ENCODE measurements at regions not wholly inside any gene's neighbourhood (a gene's known extent, or its start where the extent isn't known, plus 50 kb on each side); places are given as distances from the start of the nearest gene placed in this dataset.

GRCh38 chr4:179803857-179804256 is 2361.6 kb upstream of the AGA start:
- DNase-seq, result no peak
- no peak overlapping the region for H3K4me3 ChIP-seq (ENCODE audit: low read length)
- no peak overlapping the region for H3K9ac ChIP-seq (ENCODE audit: low read length)
- no peaks in the 10 kb centered on the region for H4K20me1 ChIP-seq (ENCODE audit: insufficient read depth, low read length)
- H3F3A ChIP-seq (ENCODE audit: insufficient read depth, low read length), result no peaks in the 10 kb centered on the region
- no peaks in the 10 kb centered on the region for H3K4me1 ChIP-seq (ENCODE audit: low read length)
- TF ChIP-seq EZH2phosphoT487 (IDR thresholded peaks at IDR 0.05; ENCODE audit: low read length) (no peak), CTCF (IDR thresholded peaks at IDR 0.05; ENCODE audit: low read length) (no peak), EZH2 (optimal IDR thresholded peaks at IDR 0.05; ENCODE audit: low read depth, low read length) (no peak)
- H3K9me3 ChIP-seq (replicated peaks; ENCODE audit: insufficient read depth, low read length), result no peaks in the 10 kb centered on the region; the same call in 1 of the 2 replicates
- no peak overlapping the region for H3K27ac ChIP-seq (ENCODE audit: low read length)
- no peaks in the 10 kb centered on the region for H3K27me3 ChIP-seq (replicated peaks; ENCODE audit: insufficient read depth, low read length)
- H3K4me2 ChIP-seq (ENCODE audit: low read depth, low read length), result no peak overlapping the region
- H3K9me2 ChIP-seq (replicated peaks; ENCODE audit: insufficient read depth, low read length), result no peaks in the 10 kb centered on the region
- no peaks in the 10 kb centered on the region for H3K79me2 ChIP-seq (ENCODE audit: low read length)
- H3K36me3 ChIP-seq (replicated peaks; ENCODE audit: insufficient read depth, low read length), result no peaks in the 10 kb centered on the region
- H2AFZ ChIP-seq (ENCODE audit: low read length), result no peak overlapping the region

- H3K27ac ChIP-seq (ENCODE audit: low read length), result no peak overlapping the region
- no peaks in the 10 kb centered on the region for H3K36me3 ChIP-seq (replicated peaks; ENCODE audit: insufficient read depth, low read length)
- no peaks in the 10 kb centered on the region for H3F3A ChIP-seq (ENCODE audit: insufficient read depth, low read length)
- no peaks in the 10 kb centered on the region for H3K4me1 ChIP-seq (ENCODE audit: low read length)
- no peak overlapping the region for H3K9ac ChIP-seq (ENCODE audit: low read length)
- no peak overlapping the region for H2AFZ ChIP-seq (ENCODE audit: low read length)
- TF ChIP-seq EZH2 (optimal IDR thresholded peaks at IDR 0.05; ENCODE audit: low read depth, low read length) (no peak), EZH2phosphoT487 (IDR thresholded peaks at IDR 0.05; ENCODE audit: low read length) (no peak), CTCF (IDR thresholded peaks at IDR 0.05; ENCODE audit: low read length) (no peak)
- H3K4me2 ChIP-seq (ENCODE audit: low read depth, low read length), result no peak overlapping the region
- DNase-seq, result no peak
- no peaks in the 10 kb centered on the region; the same call in 1 of the 2 replicates for H3K9me3 ChIP-seq (replicated peaks; ENCODE audit: insufficient read depth, low read length)
- no peaks in the 10 kb centered on the region for H3K79me2 ChIP-seq (ENCODE audit: low read length)
- no peaks in the 10 kb centered on the region for H3K9me2 ChIP-seq (replicated peaks; ENCODE audit: insufficient read depth, low read length)
- no peaks in the 10 kb centered on the region for H4K20me1 ChIP-seq (ENCODE audit: insufficient read depth, low read length)
- no peak overlapping the region for H3K4me3 ChIP-seq (ENCODE audit: low read length)
- H3K27me3 ChIP-seq (replicated peaks; ENCODE audit: insufficient read depth, low read length), result no peaks in the 10 kb centered on the region
Observed at GRCh38 chr4:179804440-179804839, 2362.2 kb upstream of the AGA start.

GRCh38 chr4:179817317-179817716 is 2375.1 kb upstream of the AGA start:
- Histone ChIP-seq H3K9me2 (replicated peaks; ENCODE audit: insufficient read depth, low read length) (no peaks in the 10 kb centered on the region), H3K27ac (ENCODE audit: low read length) (peak overlapping the region; percentile 50; the same call in 1 of the 2 replicates), H3K9ac (ENCODE audit: low read length) (peak overlapping the region; percentile 8; the same call in 1 of the 2 replicates), H3K9me3 (replicated peaks; ENCODE audit: insufficient read depth, low read length) (no peaks in the 10 kb centered on the region), H3K79me2 (ENCODE audit: low read length) (no peaks in the 10 kb centered on the region), H4K20me1 (ENCODE audit: insufficient read depth, low read length) (no peaks in the 10 kb centered on the region), H3K4me1 (ENCODE audit: low read length) (peaks cover 8% of the 10 kb centered on the region; the same call in 1 of the 2 replicates), H3K4me2 (ENCODE audit: low read depth, low read length) (peak overlapping the region; percentile 28), H2AFZ (ENCODE audit: low read length) (peak overlapping the region; percentile 50), H3F3A (ENCODE audit: insufficient read depth, low read length) (0 out of 2 replicates have a peak, but pooled peaks cover 4% of the 10 kb centered on the region), H3K4me3 (ENCODE audit: low read length) (peak overlapping the region; percentile 39), H3K36me3 (replicated peaks; ENCODE audit: insufficient read depth, low read length) (no peaks in the 10 kb centered on the region), H3K27me3 (replicated peaks; ENCODE audit: insufficient read depth, low read length) (no peaks in the 10 kb centered on the region)
- TF ChIP-seq EZH2 (optimal IDR thresholded peaks at IDR 0.05; ENCODE audit: low read depth, low read length) (no peak), EZH2phosphoT487 (IDR thresholded peaks at IDR 0.05; ENCODE audit: low read length) (no peak), CTCF (IDR thresholded peaks at IDR 0.05; ENCODE audit: low read length) (no peak)
- DNase-seq, result peak; percentile 42

Measured in MM.1S (cell line).